H7 (cell line): ENCODE measurements at regions not wholly inside any gene's neighbourhood (a gene's known extent, or its start where the extent isn't known, plus 50 kb on each side); places are given as distances from the start of the nearest gene placed in this dataset.
A peak's percentile ranks its signal among the peaks of the same experiment; 100 is the strongest.

Source experiments
- DNase-seq: peaks from one replicate; pipeline ENCODE4 v3.0.0; 2012
- H3K27me3 ChIP-seq: 2 replicates; pipeline ENCODE4 v1.6.0; 2011; ENCODE audit warnings: mild to moderate bottlenecking, low read length; ENCODE audit not compliant: control insufficient read depth, insufficient read depth
- H3K36me3 ChIP-seq: replicated peaks from 2 replicates; pipeline ENCODE4 v1.5.1; 2011; ENCODE audit warnings: low read length; ENCODE audit not compliant: control insufficient read depth, insufficient read depth
- H3K4me3 ChIP-seq: 2 replicates; pipeline ENCODE4 v1.5.1; 2011; ENCODE audit warnings: low read depth, mild to moderate bottlenecking, control low read depth, low read length, moderate library complexity; ENCODE audit not compliant: insufficient read depth

DNA sequence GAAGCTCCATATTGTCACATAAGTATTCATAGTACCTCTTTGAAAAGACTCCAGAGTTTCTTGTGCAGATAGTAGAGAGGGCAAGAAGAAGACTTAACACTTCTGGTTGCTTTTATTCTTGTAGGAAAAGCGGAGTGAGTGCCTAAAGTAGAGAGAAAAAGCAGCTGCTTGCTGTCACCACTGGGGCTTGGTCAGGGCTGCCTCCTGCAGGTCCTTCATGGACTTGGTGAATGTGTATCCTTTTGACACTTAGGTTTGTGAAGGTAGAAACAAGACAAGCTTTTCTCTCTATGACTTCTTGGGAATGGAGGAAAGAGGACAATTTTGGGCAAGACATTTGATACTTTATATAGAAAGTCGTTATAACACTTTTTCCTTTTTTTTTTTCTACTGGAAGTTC, 312.8 kb upstream of the FANCL start:
- Histone ChIP-seq H3K27me3 (no peaks in the 10 kb centered on the region), H3K36me3 (no peaks in the 10 kb centered on the region), H3K4me3 (no peak overlapping the region)
- peak; percentile 19 for DNase-seq

DNA sequence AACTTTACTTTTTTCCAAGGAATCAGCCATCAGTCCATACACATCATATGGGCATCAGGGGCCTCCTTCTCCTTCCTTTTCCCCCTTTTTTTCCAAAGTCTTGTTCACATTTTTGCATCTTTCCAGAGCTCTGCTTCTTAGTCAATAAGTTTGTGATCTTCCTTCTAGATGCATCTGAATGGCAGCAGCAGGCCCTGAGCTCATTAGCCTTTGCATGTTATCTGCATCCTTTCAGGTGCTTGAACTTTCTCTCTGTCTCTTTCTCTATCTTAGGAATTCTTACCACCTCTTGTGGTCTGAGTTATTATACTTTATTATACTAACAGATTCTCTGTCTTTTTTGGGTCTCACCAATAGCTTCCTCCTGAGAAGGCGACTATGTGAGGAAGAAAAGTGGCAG, 312.4 kb upstream of the FANCL start:
- H3K36me3 ChIP-seq, result no peaks in the 10 kb centered on the region
- no peaks in the 10 kb centered on the region for H3K27me3 ChIP-seq
- no peak overlapping the region for H3K4me3 ChIP-seq
- DNase-seq, result no peak

DNA sequence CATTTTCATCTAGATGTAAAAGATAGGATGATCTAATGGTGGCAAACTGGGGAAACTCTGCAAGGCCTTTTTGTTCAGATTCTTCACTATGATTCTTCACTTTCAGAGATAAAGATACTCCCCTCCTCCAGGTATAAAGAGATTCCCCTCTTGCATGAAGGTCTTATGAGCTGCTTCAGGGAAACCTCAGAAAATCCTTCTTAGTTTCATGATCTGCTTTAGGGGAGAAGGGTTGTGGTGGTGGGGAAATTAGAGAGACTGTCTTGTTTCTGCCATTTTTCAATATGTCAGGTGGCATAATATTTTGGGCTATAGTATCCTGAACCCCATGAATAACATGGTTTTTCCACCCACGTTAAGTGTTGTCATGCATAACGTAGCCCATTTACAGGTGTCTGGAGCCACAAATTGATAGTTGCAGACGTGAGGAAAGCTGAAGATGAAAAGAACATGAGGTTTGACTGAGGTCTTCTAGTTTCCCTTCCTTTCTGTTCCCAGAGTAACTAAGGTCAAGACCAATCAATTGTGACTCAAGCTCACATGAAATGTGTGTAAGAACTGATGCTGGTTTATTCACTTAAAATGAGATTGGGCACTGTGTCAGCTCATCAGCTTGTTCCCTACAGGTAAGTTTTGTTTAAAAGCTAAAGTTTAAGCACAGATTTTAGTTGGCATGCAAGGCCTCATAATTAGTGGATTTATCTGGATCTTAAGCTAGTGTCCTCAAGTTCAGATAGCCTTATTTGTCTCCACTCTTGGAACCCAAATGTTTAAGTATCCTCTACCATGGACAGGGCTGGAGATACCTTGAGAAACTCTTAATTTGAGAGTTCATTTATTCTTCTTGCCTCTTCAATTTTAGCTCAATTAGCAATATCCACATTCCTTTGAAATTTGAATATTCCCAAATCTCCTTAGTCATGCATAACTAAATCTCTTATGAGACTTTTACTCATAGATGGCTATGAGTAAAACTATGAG, 304.5 kb upstream of the FANCL start:
- DNase-seq, result no peak
- Histone ChIP-seq H3K27me3 (no peaks in the 10 kb centered on the region), H3K4me3 (no peak overlapping the region), H3K36me3 (no peaks in the 10 kb centered on the region)

DNA sequence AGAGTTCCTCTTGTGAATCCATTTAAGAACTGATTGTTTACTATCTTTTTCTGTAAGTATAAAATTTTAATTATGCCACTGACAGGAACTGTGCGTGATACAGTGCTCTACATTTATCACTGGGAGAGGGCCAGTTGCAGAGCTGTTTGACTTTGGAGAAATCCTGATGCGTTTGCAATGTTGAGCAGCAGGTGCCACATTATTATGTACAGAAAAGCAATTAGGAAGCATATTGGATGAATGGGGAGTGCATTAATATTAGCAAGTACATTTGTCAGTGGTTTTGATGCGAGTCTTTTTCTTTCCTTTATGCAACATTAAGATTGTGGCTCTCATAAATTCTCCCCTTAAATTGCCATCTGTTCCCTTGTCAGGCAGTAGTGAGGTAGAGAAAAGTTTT, 302.3 kb upstream of the FANCL start:
- Histone ChIP-seq H3K4me3 (no peak overlapping the region), H3K36me3 (no peaks in the 10 kb centered on the region), H3K27me3 (no peaks in the 10 kb centered on the region; the same call in 1 of the 2 replicates)
- no peak for DNase-seq

DNA sequence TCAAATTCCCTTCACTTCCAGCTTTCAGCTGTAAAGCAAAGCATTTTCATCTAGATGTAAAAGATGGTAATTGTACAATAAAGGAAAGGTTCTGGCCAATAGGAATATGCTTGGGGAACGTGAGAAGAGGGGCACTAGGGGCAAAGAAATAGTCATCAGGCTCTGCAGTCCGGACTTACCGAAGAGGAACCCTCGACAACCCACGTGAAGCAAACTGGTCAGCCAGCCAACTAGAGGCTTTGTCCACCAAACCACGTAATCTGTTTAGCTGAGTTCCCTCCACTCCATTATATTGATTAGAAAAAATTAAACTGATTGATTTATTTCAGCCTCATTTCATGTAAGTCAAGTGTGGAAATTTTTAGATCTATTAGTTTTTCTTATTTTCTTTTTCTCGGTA, 300.4 kb upstream of the FANCL start:
- no peak for DNase-seq
- no peaks in the 10 kb centered on the region for H3K36me3 ChIP-seq
- H3K4me3 ChIP-seq, result no peak overlapping the region
- peaks cover 1% of the 10 kb centered on the region; the same call in 1 of the 2 replicates for H3K27me3 ChIP-seq

DNA sequence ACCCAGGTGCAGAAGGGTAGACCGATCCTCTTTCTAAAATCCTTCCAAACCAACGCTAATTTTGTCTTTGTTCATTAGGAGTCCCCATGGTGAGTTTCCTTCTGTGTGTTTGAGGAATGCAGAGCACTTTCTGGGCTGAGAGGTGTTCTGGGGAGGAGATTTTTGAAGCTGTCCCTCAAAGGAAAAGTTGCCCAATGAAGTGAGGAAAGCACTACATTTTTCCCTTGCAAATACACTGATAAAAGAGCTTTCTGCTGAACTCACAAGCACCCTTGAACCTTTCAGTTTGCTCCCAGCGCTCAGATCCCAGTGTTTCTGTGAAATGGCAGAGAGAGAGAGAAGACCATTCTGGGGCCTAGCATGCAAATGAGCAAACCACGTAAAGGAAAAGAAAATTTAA, 299.6 kb upstream of the FANCL start:
- Histone ChIP-seq H3K4me3 (no peak overlapping the region), H3K27me3 (peaks cover 4% of the 10 kb centered on the region; the same call in 1 of the 2 replicates), H3K36me3 (no peaks in the 10 kb centered on the region)
- peak; percentile 13 for DNase-seq

DNA sequence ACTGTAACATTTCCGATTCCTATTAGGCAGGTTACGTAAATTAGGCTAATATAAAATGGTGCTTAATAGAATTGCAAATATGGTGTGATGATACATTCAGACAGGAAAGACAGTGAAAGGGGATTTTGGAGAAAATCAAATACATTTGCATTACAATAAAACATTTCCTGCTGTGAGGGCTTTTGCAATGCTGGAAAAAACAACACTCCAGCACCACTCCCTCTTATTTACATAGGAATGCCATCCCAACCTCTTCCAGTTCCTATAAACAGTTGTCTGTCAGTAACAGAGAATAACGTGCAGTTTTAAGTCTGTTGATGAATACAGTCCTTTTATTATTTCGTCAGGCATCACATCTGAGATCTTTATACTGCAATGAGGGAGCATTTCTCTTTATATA, 298.8 kb upstream of the FANCL start:
- peak; percentile 30 for DNase-seq
- no peaks in the 10 kb centered on the region for H3K36me3 ChIP-seq
- no peak overlapping the region for H3K4me3 ChIP-seq
- H3K27me3 ChIP-seq, result peaks cover 4% of the 10 kb centered on the region; the same call in 1 of the 2 replicates

DNA sequence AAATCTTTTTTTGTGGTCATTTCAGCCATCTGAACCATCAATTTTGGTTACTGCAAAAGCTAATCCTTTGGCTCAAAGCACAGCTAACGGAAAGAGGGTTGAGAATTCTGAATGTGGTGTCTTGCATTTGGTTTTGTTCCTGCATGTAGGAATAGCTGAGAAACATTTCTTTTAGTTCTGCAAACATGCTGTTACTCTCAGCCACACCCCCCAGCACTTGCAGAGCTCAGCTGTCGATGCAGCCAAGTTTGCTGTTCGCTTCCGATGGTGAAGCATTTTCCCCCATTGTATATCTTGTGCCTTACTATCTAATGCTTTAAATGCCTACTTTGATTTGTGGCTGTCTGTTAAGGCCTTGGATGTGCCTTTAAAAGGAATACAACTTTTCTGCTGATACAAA, 294.9 kb upstream of the FANCL start:
- H3K36me3 ChIP-seq, result no peaks in the 10 kb centered on the region
- H3K4me3 ChIP-seq, result no peak overlapping the region
- no peak for DNase-seq
- H3K27me3 ChIP-seq, result peaks cover 6% of the 10 kb centered on the region; the same call in 1 of the 2 replicates

DNA sequence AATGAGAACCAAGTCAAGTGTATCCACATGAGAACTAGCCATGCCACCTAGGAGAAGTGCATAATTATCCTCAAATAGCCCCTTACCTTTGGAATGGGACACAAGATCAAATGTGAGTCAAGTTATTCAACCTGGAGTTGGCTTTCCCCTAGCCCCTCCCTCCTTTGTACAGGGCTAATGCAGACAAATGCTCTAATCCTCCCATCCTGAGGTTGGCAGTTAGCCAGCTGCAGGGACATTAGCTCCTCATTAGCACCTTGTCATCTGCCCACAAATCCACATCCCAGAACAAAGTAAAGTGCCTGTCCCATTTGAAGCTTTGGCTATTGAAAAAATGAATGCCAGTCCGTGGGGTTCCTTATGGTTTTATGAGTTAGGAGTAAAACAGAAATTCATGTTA, 294.1 kb upstream of the FANCL start:
- Histone ChIP-seq H3K27me3 (peaks cover 6% of the 10 kb centered on the region; the same call in 1 of the 2 replicates), H3K36me3 (no peaks in the 10 kb centered on the region), H3K4me3 (no peak overlapping the region)
- peak; percentile 21 for DNase-seq

DNA sequence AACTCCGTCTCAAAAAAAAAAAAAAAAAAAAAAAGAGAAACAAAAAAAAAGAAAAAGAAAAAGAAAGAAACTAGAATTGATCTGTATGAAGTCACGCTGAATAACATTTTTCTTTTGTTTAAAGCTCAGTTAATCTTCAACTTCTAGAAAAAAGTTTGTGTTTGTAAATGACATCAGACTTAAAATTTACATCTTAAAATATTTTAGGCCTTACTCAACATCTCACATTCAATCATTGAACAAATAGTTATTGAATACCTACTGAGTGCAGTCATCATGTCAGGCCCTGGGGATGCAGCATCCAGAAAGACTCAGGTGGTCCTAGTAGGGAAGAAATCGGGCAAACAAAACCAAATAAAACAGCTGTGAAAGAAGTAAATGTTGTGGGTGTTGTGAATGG, 292.3 kb upstream of the FANCL start:
- Histone ChIP-seq H3K36me3 (no peaks in the 10 kb centered on the region), H3K4me3 (no peak overlapping the region), H3K27me3 (peaks cover 6% of the 10 kb centered on the region; the same call in 1 of the 2 replicates)
- DNase-seq, result no peak

DNA sequence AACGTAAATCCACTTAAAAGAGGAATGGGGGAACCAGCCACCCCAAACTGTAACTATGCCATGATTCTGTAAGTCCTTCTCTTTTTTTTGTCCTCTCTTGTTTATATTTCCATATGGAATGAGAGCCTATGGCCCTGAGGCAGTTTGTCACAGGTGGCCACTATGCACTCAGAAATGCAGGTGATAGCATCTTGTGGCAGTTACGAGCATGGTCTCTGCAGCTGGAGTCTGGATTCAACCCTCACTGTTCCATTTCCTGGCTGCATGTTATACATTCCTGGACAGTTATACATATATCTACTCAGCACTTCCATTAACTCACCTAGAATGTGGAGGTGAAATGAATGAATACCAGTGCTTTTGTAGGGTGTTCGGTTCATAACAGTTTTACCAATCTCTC, 291.5 kb upstream of the FANCL start:
- H3K4me3 ChIP-seq, result no peak overlapping the region
- no peak for DNase-seq
- peaks cover 6% of the 10 kb centered on the region; the same call in 1 of the 2 replicates for H3K27me3 ChIP-seq
- no peaks in the 10 kb centered on the region for H3K36me3 ChIP-seq

DNA sequence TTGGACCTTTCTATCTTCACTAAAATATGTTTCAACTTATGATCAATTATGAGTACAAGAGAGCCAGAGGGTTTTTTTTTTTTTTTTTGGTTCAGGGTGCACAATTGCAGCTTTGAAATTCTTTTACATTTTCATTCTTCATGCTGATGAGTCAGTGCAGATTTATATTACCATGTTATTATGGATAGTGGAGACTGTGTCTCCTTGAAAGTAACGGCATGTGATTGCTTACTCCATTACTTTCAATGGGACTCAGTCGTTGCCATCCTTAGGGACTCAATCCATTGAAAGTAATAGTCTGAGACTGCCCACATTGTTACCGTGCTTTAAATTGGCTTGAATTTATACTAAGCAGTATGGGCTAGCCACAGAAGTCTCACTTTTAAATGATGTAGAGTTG, 286.5 kb upstream of the FANCL start:
- no peak for DNase-seq
- Histone ChIP-seq H3K36me3 (no peaks in the 10 kb centered on the region), H3K4me3 (no peak overlapping the region), H3K27me3 (no peaks in the 10 kb centered on the region; the same call in 1 of the 2 replicates)

DNA sequence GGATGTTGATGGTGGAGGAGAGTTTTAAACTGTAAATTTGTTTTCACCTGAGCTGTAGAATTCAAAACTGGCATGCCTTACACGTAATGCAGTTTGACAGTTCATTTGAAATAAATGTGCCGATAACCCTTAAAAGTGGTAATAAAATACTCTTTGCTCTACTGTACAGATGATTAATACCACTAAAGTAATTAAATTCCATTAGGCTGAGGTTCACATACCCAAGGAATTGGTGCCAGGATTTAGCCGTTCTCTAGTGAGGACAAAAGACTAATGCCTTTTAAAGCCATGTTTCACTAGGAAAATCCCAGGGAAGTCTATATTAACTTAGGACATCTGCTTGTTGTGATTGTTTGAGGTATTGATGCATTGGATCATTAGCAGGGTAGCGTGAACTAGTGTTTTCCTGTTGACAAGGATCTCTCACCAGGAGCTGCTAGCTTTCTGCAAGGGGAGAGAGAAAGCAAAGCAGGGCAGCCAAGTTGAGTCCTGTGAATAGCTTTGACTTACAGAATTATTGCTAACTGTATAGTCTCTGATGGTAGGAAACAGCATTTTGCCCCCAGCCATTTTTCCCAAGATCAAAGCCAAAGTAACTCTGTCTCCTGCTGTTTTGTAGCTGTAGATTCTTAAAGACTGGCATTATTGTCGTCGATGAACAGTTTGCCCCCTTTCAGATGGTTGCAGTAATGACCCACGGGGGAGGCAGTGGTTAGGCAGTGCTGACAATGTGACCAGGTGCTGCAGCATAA, 280.9 kb upstream of the FANCL start:
- no peak for DNase-seq

DNA sequence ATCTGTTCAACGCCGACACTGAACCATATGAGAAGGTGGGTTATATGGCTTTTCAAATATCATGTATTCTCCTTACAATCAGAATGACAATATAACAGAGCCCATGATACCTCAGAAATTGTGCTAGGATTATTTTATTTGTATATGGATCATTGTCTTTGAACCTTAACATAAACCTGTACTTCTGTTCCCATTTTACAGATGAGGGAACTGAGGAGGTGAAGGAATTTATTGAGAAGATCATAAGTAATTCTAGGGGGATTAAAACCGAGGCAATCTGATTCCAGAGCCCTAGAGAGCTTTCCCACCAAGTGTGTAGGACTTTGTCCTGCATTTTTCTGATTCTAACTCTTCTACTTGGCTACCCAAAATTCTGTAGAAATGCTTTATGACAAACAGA, 279.8 kb upstream of the FANCL start:
- Histone ChIP-seq H3K4me3 (no peak overlapping the region), H3K36me3 (no peaks in the 10 kb centered on the region), H3K27me3 (no peaks in the 10 kb centered on the region)
- DNase-seq, result no peak

More for the DNA sequence above, 280.9 kb upstream of the FANCL start:
- Histone ChIP-seq H3K27me3 (no peaks in the 10 kb centered on the region), H3K4me3 (no peak overlapping the region), H3K36me3 (no peaks in the 10 kb centered on the region)

DNA sequence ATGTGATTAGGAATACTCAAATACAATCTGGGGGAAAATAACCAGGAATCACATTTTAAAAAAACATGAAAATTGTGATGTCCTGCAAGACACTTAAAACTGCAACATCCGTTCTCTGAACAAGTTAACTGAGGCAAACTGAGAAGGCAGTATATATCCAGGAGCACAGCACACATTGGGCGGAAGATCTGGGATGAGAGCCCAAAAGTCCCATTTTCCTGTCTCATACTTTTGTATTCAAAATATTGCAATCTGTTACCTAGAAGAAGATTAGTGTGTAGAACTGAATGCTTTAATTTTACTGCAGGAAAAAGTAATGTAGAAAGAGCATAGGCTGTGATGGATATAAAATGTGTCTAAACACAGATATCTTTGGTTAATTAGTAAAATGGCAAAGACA, 276.8 kb upstream of the FANCL start:
- no peak for DNase-seq
- no peak overlapping the region for H3K4me3 ChIP-seq
- no peaks in the 10 kb centered on the region for H3K36me3 ChIP-seq
- H3K27me3 ChIP-seq, result no peaks in the 10 kb centered on the region
